ENCODE measurements at regions not wholly inside any gene's neighbourhood (a gene's known extent, or its start where the extent isn't known, plus 50 kb on each side); places are given as distances from the start of the nearest gene placed in this dataset.
"Not testable (repeated sequence)": the region's sequence is repeated elsewhere in the genome, so short reads cannot be mapped to it uniquely, and the experiment has no call there.

- DNase-seq, result no peak
Observed at GRCh38 chr2:2782007-2782406, 450.9 kb upstream of the MYT1L start.

- DNase-seq, result no peak
Observed at GRCh38 chr2:2779727-2780126, 448.7 kb upstream of the MYT1L start.

- DNase-seq, result no peak
Observed at GRCh38 chr2:2777876-2778275, 446.8 kb upstream of the MYT1L start.

GRCh38 chr2:2777213-2777612 is 446.1 kb upstream of the MYT1L start:
- no peak for DNase-seq

GRCh38 chr2:2775018-2775417 is 443.9 kb upstream of the MYT1L start:
- DNase-seq, result no peak

- no peak for DNase-seq
Observed at GRCh38 chr2:2773692-2774091, 442.6 kb upstream of the MYT1L start.

GRCh38 chr2:2773080-2773479 is 442.0 kb upstream of the MYT1L start:
- DNase-seq, result not testable (repeated sequence)

GRCh38 chr2:2771721-2772411 is 440.8 kb upstream of the MYT1L start:
- DNase-seq, result no peak

GRCh38 chr2:2769481-2770431 is 438.7 kb upstream of the MYT1L start:
- DNase-seq, result no peak

GRCh38 chr2:2768476-2768875 is 437.4 kb upstream of the MYT1L start:
- DNase-seq, result no peak

- no peak for DNase-seq
Observed at GRCh38 chr2:2767837-2768236, 436.8 kb upstream of the MYT1L start.

- DNase-seq, result no peak
Observed at GRCh38 chr2:2765839-2766495, 434.9 kb upstream of the MYT1L start.

- DNase-seq, result no peak
Observed at GRCh38 chr2:2765176-2765800, 434.2 kb upstream of the MYT1L start.

- no peak for DNase-seq
Observed at GRCh38 chr2:2764739-2765138, 433.7 kb upstream of the MYT1L start.

- DNase-seq, result no peak
Observed at GRCh38 chr2:2764001-2764355, 432.9 kb upstream of the MYT1L start.

- no peak for DNase-seq
Observed at GRCh38 chr2:2763351-2764000, 432.4 kb upstream of the MYT1L start.

GRCh38 chr2:2762913-2763312 is 431.8 kb upstream of the MYT1L start:
- DNase-seq, result no peak

- DNase-seq, result no peak
Observed at GRCh38 chr2:2762166-2762908, 431.3 kb upstream of the MYT1L start.

GRCh38 chr2:2758793-2759367 is 427.8 kb upstream of the MYT1L start:
- no peak for DNase-seq

GRCh38 chr2:2757764-2758163 is 426.7 kb upstream of the MYT1L start:
- no peak for DNase-seq

- DNase-seq, result no peak
Observed at GRCh38 chr2:2756886-2757285, 425.8 kb upstream of the MYT1L start.

GRCh38 chr2:2755990-2756389 is 424.9 kb upstream of the MYT1L start:
- DNase-seq, result no peak
